ENCODE measurements at regions not wholly inside any gene's neighbourhood (a gene's known extent, or its start where the extent isn't known, plus 50 kb on each side); places are given as distances from the start of the nearest gene placed in this dataset.
"Not testable (repeated sequence)": the region's sequence is repeated elsewhere in the genome, so short reads cannot be mapped to it uniquely, and the experiment has no call there.

- Histone ChIP-seq H3K9me3 (no peaks in the 10 kb centered on the region), H3K4me1 (no peaks in the 10 kb centered on the region), H3K4me3 (no peak overlapping the region), H3K27me3 (no peaks in the 10 kb centered on the region), H3K27ac (no peak overlapping the region), H3K36me3 (no peaks in the 10 kb centered on the region)
- no peak for TF ChIP-seq CTCF (IDR thresholded peaks at IDR 0.05)
- TF ChIP-seq POLR2A (IDR thresholded peaks at IDR 0.05) = no peak
- DNase-seq = no peak
- intact Hi-C loops (cut with DNase I; ENCODE audit: low total_unique reads) = no loop called here
These were observed 463.7 kb upstream of the GRIN3A start for GRCh38 chr9:102202126-102202525.

GRCh38 chr9:102185962-102186361 is 447.5 kb upstream of the GRIN3A start:
- no peak for TF ChIP-seq POLR2A (IDR thresholded peaks at IDR 0.05)
- TF ChIP-seq CTCF (IDR thresholded peaks at IDR 0.05) = no peak
- intact Hi-C loops (cut with DNase I; ENCODE audit: low total_unique reads) = no loop called here
- H3K36me3 ChIP-seq = no peaks in the 10 kb centered on the region

GRCh38 chr9:102185371-102185770 is 446.9 kb upstream of the GRIN3A start:
- TF ChIP-seq CTCF (IDR thresholded peaks at IDR 0.05) = no peak
- TF ChIP-seq POLR2A (IDR thresholded peaks at IDR 0.05) = no peak
- Histone ChIP-seq H3K27me3 (no peaks in the 10 kb centered on the region), H3K4me3 (no peak overlapping the region), H3K4me1 (no peaks in the 10 kb centered on the region), H3K36me3 (no peaks in the 10 kb centered on the region), H3K27ac (no peak overlapping the region), H3K9me3 (no peaks in the 10 kb centered on the region)
- DNase-seq = no peak
- intact Hi-C loops (cut with DNase I; ENCODE audit: low total_unique reads) = no loop called here

More at GRCh38 chr9:102185962-102186361, 447.5 kb upstream of the GRIN3A start:
- no peak overlapping the region for H3K4me3 ChIP-seq
- no peak overlapping the region for H3K27ac ChIP-seq
- no peaks in the 10 kb centered on the region for H3K27me3 ChIP-seq
- no peaks in the 10 kb centered on the region for H3K4me1 ChIP-seq
- no peaks in the 10 kb centered on the region for H3K9me3 ChIP-seq
- no peak for DNase-seq

GRCh38 chr9:102178811-102179210 is 440.4 kb upstream of the GRIN3A start:
- Histone ChIP-seq H3K9me3 (no peaks in the 10 kb centered on the region), H3K4me3 (no peak overlapping the region), H3K4me1 (no peaks in the 10 kb centered on the region), H3K27ac (no peak overlapping the region), H3K36me3 (no peaks in the 10 kb centered on the region), H3K27me3 (no peaks in the 10 kb centered on the region)
- no peak for DNase-seq
- TF ChIP-seq POLR2A (IDR thresholded peaks at IDR 0.05) (no peak), CTCF (IDR thresholded peaks at IDR 0.05) (no peak)
- intact Hi-C loops (cut with DNase I; ENCODE audit: low total_unique reads) = no loop called here

- intact Hi-C loops (cut with DNase I; ENCODE audit: low total_unique reads); H3K27ac ChIP-seq; H3K9me3 ChIP-seq; DNase-seq; H3K27me3 ChIP-seq; H3K36me3 ChIP-seq; H3K4me1 ChIP-seq; H3K4me3 ChIP-seq: not testable (repeated sequence)
These were observed 435.8 kb upstream of the GRIN3A start for GRCh38 chr9:102174202-102174601.

GRCh38 chr9:102164247-102164646 is 425.8 kb upstream of the GRIN3A start:
- Histone ChIP-seq H3K4me1 (no peaks in the 10 kb centered on the region), H3K27me3 (no peaks in the 10 kb centered on the region), H3K36me3 (no peaks in the 10 kb centered on the region), H3K27ac (no peak overlapping the region), H3K9me3 (no peaks in the 10 kb centered on the region), H3K4me3 (no peak overlapping the region)
- DNase-seq = no peak
- intact Hi-C loops (cut with DNase I; ENCODE audit: low total_unique reads) = no loop called here
- no peak for TF ChIP-seq CTCF (IDR thresholded peaks at IDR 0.05)
- no peak for TF ChIP-seq POLR2A (IDR thresholded peaks at IDR 0.05)

- H3K27ac ChIP-seq; intact Hi-C loops (cut with DNase I; ENCODE audit: low total_unique reads); H3K4me3 ChIP-seq; DNase-seq; H3K36me3 ChIP-seq; H3K27me3 ChIP-seq; H3K9me3 ChIP-seq; H3K4me1 ChIP-seq: not testable (repeated sequence)
These were observed 414.6 kb upstream of the GRIN3A start for GRCh38 chr9:102153081-102153480.

Measured in uterus (tissue), 3 donors.